ENCODE measurements at regions not wholly inside any gene's neighbourhood (a gene's known extent, or its start where the extent isn't known, plus 50 kb on each side); places are given as distances from the start of the nearest gene placed in this dataset.
A peak's percentile ranks its signal among the peaks of the same experiment; 100 is the strongest.

DNA sequence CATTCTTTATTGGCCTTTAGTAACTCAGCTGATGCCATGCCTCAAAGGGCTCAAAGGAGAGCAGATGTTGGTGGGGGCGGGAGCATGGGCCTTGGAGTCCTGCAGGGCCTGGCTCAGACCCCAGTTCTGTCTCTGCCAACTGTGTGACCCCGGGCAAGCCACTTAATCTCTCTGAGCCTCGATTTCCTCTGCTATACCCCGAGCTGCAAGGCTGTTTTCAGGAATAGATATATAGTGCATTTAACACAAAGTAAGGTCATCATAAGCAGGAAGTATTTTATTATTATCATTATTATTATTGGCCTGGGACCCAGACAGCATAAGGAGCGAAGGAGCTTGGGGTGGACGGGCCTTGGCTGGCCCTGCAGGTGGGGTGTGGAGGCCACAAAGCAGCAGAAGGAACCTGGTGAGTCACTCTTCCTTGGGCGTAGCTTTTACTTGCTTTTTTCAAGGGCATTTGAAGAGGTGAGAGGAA is 162.7 kb downstream of the INHBB start:
- TF ChIP-seq, protein P1, sequence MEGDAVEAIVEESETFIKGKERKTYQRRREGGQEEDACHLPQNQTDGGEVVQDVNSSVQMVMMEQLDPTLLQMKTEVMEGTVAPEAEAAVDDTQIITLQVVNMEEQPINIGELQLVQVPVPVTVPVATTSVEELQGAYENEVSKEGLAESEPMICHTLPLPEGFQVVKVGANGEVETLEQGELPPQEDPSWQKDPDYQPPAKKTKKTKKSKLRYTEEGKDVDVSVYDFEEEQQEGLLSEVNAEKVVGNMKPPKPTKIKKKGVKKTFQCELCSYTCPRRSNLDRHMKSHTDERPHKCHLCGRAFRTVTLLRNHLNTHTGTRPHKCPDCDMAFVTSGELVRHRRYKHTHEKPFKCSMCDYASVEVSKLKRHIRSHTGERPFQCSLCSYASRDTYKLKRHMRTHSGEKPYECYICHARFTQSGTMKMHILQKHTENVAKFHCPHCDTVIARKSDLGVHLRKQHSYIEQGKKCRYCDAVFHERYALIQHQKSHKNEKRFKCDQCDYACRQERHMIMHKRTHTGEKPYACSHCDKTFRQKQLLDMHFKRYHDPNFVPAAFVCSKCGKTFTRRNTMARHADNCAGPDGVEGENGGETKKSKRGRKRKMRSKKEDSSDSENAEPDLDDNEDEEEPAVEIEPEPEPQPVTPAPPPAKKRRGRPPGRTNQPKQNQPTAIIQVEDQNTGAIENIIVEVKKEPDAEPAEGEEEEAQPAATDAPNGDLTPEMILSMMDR (conservative IDR thresholded peaks at IDR 0.05; ENCODE audit: low read depth, low read length), result peak; percentile 15
- no peak overlapping the region for H3K4me3 ChIP-seq (ENCODE audit: low read length)
- DNase-seq (ENCODE audit: low read depth), result no peak

DNA sequence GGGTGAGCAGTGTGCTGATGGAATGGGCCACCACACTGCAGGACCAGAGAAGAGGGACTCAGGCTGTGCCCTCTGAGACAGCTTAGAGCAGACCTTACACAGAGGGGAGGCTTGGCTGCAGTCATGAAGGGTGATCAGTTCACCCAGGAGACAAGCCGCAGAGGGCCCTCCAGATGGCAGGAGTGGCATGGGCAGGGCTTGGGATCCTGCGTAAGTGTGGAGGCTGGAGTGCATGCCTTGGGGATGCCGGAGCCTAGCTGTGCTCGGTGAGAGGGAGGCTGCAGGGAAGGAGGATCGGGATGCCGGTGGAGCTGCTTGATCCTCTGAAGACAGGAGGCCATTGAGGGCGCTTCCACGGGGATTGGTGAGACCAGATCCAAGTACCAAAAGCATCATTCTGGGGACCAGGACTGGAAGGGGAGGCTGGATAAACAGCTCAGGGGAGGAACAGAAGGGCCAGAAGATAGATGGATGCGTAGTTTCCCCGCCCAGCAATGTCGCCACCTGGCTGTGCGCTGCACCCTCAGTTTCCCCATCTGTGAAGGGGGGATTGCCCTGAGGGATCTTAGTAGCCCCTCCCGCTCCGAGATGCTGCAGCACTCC is 163.4 kb downstream of the INHBB start:
- DNase-seq (ENCODE audit: low read depth), result no peak
- TF ChIP-seq, protein P1 (conservative IDR thresholded peaks at IDR 0.05; ENCODE audit: low read depth, low read length), result no peak
- no peak overlapping the region for H3K4me3 ChIP-seq (ENCODE audit: low read length)

DNA sequence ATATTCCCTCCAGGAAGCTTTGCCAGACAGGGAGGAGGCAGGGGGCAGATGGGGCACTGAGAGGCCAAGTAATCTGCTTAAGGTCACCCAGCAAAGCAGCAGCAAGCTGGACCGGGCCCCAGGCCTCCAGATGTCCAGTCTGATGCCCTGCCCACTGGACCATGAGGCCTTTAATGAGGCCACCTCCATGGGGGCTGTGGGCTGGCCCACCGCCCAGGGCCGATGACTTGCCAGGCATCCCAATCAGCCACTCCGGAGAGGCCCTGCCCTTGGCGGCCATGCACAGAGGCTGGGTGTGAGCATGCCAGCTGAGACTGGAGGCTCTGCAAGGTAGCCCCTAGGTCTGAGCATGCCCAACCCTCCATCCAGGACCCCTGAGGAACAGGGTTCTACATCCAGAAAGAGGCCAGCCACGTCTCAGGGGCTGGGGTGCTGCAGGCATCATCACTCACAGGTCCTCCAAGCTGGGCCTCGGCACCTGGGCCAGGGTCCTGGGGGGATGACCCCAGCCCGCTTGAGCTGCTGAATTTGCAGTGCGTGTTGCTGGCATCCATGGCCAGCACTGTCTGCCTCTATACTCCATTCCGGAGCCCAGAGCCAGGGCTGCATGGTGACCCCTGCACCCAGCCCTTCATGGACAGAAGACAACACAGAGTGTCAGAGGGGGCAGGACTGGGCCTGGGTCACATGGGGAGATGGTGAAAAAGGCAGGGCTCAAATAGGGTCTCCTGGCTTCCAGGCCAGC is 164.2 kb downstream of the INHBB start:
- no peak overlapping the region for H3K4me3 ChIP-seq (ENCODE audit: low read length)

DNA sequence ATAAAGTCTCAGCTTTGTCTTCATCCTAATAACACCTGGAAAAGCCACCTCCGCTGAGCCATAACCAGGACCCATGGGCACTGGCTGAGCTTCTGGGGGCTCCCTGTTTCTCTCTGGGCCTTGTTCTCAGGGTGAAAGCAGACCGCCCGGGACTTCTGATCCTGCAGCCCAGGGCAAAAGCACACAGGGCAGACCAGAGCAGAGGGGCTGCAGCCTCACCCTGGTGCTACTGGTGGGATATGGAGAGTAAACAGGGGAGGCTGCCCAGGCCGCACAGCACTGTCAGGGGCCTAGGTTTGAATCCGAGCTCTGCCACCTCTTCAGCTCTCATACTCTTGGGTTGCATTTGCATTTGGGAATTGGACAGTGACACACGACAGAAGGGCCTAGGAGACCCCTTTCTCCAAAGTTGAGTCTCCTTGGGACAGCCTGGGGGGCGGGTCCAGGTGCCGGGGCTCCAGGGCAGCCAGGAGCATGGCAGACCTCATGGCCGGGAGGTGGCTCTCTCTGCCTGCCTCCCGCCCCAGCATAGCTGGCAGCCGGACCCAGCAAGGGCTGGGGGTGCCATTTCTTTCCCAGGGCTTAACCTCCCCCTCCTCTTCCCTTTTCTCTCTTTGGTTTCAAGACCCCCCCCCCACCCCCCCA is 164.9 kb downstream of the INHBB start:
- H3K4me3 ChIP-seq (ENCODE audit: low read length), result no peak overlapping the region
- DNase-seq (ENCODE audit: low read depth), result no peak
- TF ChIP-seq, protein P1 (conservative IDR thresholded peaks at IDR 0.05; ENCODE audit: low read depth, low read length), result no peak

More for the DNA sequence above, 164.2 kb downstream of the INHBB start:
- TF ChIP-seq, protein P1 (conservative IDR thresholded peaks at IDR 0.05; ENCODE audit: low read depth, low read length), result no peak
- DNase-seq (ENCODE audit: low read depth), result no peak

DNA sequence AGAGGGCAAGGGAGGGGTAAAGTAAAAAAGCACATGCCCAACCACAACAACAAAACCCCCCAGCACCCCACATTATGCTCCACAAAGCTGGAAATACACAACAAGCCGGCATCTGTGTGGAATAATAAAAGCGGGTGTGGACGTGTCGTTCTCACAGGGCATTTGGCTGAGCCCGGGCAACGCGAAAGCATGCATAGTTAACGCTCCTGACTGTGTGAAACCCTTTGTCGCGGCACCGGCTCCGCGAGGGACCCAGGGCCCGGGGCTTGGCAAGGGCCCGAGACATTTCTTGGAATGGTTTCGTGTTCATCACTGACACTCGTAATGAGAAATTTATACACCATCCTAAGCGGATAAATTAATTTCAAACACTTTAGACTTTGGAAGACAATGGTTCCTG is 165.6 kb downstream of the INHBB start:
- no peak for DNase-seq (ENCODE audit: low read depth)
- H3K4me3 ChIP-seq (ENCODE audit: low read length), result no peak overlapping the region
- TF ChIP-seq, protein P1 (conservative IDR thresholded peaks at IDR 0.05; ENCODE audit: low read depth, low read length), result no peak

DNA sequence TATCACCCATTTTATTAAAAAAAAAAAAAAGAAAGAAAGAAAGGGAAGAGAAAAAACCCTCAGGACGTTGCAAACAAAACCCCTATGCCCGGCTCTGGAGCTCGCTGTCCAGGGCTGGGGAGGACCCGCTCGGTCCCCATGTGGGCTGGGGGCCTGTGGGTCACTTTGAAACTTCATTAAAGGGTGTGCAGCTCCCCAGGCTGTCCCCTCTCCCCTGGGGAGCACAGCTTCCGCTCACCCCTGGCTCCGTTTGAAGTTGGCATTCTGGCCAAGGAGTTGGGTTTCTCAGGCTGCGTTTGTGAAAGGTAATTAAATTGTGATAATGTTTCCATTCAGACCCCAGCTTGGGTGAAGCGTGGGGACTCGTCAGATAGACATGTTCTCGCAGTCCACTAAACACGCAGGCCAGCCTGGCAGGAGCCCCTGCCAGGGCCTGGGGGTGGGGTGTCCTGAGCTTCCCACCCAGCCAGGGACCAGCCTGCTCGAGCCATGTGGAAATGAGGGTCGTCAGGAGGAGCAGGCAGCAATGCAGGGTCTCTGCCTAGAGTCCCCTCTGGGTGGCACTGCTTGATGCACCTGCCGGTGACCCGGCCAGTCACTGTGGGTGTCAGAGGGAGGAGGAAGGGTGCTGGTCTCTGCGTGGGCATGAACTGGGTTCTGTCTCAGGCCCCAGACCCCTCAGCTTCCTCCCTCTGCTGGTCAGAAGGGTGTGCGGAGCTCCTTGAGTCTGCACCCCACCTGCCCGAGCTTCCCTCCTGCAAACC is 166.2 kb downstream of the INHBB start:
- no peak overlapping the region for H3K4me3 ChIP-seq (ENCODE audit: low read length)
- TF ChIP-seq, protein P1 (conservative IDR thresholded peaks at IDR 0.05; ENCODE audit: low read depth, low read length), result peak; percentile 2
- no peak for DNase-seq (ENCODE audit: low read depth)
